Epithelial cell of proximal tubule (primary cell): ENCODE measurements at regions not wholly inside any gene's neighbourhood (a gene's known extent, or its start where the extent isn't known, plus 50 kb on each side); places are given as distances from the start of the nearest gene placed in this dataset.
"Not testable (repeated sequence)": the region's sequence is repeated elsewhere in the genome, so short reads cannot be mapped to it uniquely, and the experiment has no call there.

Source experiments
- DNase-seq: peaks from one replicate; pipeline ENCODE4 v3.0.0-alpha.2; 2011; ENCODE audit warnings: low read depth
- H3K4me3 ChIP-seq: 2 replicates; pipeline ENCODE4 v1.5.1; 2011; ENCODE audit warnings: low read depth, mild to moderate bottlenecking, low read length
- TF ChIP-seq, protein P1 (sequence below): conservative IDR thresholded peaks from 2 replicates; pipeline ENCODE4 v1.5.1; 2012; ENCODE audit warnings: low read depth, mild to moderate bottlenecking, low read length

DNA sequence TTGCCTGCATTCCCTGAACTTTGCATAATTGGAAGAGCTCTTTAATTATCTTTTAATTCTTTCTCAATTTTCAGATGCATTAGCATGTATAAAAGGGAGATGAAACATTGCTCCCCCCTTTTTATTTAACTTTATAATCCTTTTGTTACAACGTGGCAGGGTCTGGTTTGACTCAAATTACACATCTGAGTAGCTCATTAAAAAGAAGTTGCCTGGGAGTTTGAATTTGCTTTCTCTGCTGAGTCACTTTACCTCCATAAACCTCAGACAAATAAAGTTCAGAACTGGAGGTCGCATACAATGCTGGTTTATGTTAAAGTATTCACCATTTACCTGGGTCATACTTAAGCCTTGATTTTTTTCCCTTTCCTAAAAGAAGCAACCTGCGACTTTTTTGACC is 495.2 kb downstream of the PREX1 start:
- DNase-seq: no peak
- no peak overlapping the region for H3K4me3 ChIP-seq
- TF ChIP-seq, protein P1, sequence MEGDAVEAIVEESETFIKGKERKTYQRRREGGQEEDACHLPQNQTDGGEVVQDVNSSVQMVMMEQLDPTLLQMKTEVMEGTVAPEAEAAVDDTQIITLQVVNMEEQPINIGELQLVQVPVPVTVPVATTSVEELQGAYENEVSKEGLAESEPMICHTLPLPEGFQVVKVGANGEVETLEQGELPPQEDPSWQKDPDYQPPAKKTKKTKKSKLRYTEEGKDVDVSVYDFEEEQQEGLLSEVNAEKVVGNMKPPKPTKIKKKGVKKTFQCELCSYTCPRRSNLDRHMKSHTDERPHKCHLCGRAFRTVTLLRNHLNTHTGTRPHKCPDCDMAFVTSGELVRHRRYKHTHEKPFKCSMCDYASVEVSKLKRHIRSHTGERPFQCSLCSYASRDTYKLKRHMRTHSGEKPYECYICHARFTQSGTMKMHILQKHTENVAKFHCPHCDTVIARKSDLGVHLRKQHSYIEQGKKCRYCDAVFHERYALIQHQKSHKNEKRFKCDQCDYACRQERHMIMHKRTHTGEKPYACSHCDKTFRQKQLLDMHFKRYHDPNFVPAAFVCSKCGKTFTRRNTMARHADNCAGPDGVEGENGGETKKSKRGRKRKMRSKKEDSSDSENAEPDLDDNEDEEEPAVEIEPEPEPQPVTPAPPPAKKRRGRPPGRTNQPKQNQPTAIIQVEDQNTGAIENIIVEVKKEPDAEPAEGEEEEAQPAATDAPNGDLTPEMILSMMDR: no peak

DNA sequence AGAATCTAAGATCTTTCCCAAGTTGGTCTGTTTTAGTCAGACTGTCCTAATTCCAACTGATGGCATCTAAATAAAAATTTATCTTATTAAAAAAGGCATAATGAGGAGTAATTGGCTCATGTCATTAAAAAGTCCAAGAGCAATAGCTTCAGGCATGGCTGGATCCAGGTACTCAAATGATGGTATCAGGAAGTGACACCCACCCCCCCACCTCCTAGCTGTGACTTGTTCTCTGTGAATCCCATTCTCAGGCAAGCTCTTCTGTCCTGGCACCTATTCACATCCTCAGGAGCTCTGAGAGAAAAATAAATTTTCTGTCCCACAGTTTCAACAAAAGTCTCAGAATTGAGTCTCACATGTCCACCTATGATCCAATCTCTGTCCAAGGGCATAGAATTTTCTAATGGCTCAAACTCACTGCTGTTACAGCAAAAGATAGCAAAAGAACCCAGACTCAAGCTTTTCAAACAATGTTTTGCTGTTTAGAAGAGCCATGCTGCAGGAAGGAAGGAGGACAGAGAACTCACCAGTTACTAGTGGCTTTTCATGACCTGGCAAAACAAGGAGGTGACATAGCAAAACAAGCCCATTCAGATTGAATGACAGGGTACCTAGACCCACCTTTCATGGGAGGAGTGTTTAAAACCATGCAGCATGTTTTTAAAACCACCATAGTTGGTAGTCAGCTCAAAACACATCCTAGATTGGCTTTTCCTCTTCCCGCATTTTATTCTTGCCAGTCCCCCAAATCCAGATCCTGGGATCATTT is 496.1 kb downstream of the PREX1 start:
- no peak for DNase-seq
- H3K4me3 ChIP-seq: no peak overlapping the region
- TF ChIP-seq, protein P1: no peak

DNA sequence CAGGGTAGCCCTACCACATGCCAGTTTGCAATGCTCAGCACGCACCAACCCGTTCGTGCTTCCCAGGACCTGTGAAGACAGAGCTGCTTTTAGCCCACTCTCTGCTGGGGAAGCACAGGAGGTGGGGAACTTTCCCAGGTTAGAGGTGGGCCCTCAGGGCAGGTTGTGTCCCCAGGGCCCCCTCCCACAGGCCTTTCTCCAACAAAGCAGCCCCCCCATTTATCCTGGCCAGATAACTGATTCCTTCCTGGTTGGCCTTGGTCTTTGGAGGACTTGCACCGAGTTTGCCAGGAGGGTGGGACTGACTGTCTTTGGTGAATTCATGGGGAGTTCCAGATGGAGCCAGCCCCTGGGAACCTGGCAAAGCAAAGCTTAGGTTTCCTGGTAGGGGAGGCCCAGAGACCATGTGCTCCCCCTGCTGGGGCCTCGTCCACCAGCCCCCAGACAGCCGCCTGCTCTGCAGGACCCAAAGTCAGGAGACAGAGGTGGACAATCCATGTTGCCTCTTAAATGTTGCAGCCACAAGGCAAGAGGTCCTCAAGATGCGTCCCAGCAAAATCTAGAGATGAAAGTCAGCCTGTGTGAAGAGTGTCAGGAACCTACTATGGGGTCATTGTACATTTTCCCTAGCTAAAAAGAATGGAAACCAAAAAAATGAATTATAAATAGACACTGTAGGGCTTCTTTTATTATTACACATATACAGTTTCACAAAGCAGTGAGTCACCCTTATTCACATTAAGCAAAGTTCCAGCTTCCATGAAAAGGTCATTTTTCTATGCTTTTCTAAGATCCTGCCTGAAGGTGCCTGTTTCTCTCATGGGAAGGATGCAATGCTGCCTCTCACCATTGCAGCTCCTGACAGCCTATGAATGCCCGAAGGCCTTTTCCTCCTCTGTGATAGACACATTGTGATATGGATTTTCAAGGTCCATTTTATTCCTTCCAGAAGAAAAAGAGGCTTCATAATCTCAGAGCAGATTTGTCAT is 497.8 kb downstream of the PREX1 start:
- DNase-seq: no peak
- no peak overlapping the region for H3K4me3 ChIP-seq
- TF ChIP-seq, protein P1: peak; percentile 25

DNA sequence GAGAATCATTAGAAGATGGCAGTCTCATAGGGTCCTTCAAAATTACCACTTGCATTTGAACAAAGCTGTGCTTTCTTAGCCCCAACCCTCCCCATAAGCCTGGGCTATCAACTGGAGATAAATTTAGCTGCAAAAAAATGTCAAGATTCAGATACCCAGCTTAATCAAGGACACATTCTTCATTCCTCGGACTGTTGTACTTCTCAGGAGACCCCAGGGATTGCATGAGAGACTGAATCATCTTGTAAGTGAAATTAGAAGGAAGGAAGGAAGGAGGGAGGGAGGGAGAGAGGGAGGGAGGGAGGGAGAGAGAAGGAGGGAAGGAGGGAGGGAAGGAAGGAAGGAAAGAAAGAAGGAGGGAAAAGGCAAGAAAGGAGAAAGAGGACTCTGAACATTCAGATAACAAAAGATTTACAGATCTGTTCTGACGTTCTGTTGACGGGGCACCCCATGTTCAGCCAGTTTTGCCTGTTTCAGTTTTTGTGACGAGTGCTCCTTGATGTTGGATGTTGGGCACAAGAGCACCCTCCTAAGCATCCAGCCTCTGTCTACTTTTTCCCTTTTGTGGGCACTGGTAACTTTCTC is 498.7 kb downstream of the PREX1 start:
- H3K4me3 ChIP-seq: no peak overlapping the region
- no peak for DNase-seq
- TF ChIP-seq, protein P1: no peak

DNA sequence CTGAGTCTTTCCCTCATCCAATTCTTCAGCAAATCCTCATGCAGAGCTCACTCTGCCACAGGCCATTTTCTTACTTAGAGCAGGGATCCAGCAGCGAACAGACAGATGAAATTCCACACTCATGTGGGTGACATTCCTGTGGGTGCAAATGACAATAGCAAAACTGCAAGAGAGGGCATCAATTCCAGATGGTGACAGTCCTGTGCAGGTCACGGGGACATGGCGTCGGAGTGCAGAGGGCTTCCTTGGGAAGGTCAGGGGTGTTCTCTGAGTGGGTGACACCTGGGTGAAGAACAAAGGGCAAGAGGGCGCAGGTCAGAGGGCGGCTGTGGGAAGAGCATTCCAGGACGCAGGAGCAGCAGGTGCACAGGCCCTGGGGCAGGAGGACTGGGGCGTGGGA is 500.0 kb downstream of the PREX1 start:
- not testable (repeated sequence) for H3K4me3 ChIP-seq, DNase-seq

DNA sequence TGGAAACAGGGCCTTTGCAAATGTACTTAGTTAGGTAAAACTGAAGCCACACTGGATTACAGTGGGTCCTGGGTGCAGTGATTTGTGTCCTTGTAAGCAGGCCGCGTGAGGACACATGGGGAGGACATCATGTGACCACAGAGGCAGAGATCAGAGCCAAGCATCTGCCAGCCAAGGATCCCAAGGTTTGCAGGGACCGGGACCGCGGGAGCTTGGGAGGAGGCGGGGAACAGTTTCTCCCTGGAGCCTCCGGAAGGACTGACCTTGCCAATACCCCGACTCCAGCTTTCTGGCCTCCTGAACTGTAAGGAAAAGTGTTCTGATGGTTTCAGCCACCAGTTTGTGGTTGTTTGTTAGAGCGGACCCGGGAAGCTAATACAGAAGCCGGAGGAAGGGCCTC is 500.9 kb downstream of the PREX1 start:
- TF ChIP-seq, protein P1: no peak

DNA sequence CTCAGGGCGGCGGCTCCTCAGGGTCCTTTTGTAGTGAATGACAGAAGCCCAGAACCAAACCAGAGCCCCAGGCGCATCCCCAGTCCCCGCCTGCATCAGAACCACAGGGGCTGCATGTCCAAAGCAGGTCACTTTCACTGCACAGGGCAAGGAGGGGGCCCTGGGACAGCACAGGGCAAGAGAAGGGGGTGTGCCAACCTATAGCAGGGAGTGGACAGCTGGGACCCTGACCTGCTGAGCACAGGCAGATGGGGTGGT is 501.4 kb downstream of the PREX1 start:
- TF ChIP-seq, protein P1: no peak

More for the DNA sequence above, 500.9 kb downstream of the PREX1 start:
- no peak for DNase-seq
- H3K4me3 ChIP-seq: no peak overlapping the region

More for the DNA sequence above, 501.4 kb downstream of the PREX1 start:
- H3K4me3 ChIP-seq: no peak overlapping the region
- DNase-seq: no peak
